ENCODE measurements at regions not wholly inside any gene's neighbourhood (a gene's known extent, or its start where the extent isn't known, plus 50 kb on each side); places are given as distances from the start of the nearest gene placed in this dataset.

- no peak for DNase-seq (ENCODE audit: low spot score)
These were observed 347.1 kb downstream of the TNS1 start for GRCh38 chr2:217655651-217656050.

DNA sequence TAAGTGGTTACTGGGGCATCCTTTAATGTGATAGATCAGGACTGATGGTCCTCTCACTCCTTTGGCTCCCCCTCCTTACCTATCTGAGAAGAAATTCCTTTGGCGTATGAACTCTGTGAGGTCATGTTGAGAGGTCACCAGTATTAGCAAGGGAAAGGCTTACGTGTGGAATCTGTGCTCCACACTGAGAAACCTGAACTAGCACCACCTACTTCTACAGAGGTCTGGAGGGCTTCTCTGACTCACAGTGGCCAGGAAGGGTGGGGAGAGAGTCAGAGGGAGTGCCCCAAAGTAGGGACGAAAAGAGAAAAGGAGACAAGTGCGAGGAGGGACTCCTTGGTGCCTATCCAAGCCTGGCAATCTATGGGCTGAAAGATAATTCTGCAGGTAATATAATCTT is 348.6 kb downstream of the TNS1 start:
- DNase-seq (ENCODE audit: low spot score): no peak

- peak; percentile 98 for DNase-seq (ENCODE audit: low spot score)
These were observed 349.8 kb downstream of the TNS1 start for GRCh38 chr2:217652761-217653639.

- DNase-seq (ENCODE audit: low spot score): peak; percentile 73
These were observed 352.0 kb downstream of the TNS1 start for GRCh38 chr2:217650716-217651360.

DNA sequence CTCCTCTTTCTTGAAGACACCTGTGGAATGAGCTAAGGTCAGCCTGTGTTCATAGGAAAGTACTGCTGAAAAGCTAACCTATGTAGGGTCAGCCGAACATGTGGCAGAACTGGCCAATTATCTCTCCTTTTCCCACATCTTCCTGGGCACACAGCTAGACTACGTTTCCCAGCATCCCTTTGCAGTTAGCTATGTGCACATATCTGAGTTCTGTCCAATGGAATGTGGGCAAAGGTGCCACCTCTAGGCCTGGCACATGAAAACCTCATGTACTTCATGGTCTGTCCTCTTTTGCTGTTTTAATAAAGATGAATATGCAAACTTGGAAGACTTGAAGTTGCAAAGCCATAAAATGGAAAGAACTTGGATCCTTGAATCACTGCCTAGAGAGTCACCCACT is 352.6 kb downstream of the TNS1 start:
- DNase-seq (ENCODE audit: low spot score): peak; percentile 23

DNA sequence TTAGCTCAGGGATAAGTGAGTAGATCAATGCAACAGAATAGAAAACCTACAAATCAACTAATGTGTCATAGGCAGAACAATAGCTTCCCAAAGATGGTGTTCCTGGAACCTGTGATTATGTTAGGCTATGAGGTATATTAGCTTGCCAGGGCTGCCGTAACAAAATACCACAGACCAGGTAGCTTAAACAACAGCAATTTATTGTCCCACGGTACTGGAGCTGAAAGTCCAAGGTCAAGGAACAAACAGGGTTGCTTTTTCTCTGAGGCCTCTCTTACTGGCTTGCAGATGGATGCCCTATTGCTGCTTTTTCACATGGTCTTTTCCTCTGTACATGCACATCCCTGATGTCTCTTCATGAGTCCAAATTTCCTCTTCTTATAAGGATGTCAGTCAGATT is 354.9 kb downstream of the TNS1 start:
- DNase-seq (ENCODE audit: low spot score): no peak

GRCh38 chr2:217647226-217647625 is 355.6 kb downstream of the TNS1 start:
- no peak for DNase-seq (ENCODE audit: low spot score)

DNA sequence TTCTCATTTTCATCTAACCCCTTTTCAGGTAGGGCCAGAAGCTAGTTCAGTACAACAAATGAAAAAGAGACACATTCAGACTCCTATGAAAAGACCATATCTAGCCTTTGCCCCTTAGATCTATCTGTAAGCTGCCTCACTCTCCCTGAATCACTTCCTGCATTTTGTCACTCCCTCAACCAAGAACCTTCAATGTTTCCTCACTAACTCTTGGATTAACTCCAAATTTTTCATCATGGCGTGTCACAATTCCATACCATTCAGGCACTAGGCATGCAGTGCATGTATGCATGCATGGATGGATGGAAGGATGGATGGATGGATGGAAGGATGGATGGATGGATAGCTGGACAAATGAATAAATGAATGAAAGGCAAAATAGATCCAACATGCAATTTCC is 356.9 kb downstream of the TNS1 start:
- DNase-seq (ENCODE audit: low spot score): no peak

- DNase-seq (ENCODE audit: low spot score): no peak
These were observed 358.9 kb downstream of the TNS1 start for GRCh38 chr2:217643789-217644301.

GRCh38 chr2:217642944-217643343 is 359.9 kb downstream of the TNS1 start:
- DNase-seq (ENCODE audit: low spot score): no peak

- no peak for DNase-seq (ENCODE audit: low spot score)
These were observed 360.8 kb downstream of the TNS1 start for GRCh38 chr2:217641960-217642359.

DNA sequence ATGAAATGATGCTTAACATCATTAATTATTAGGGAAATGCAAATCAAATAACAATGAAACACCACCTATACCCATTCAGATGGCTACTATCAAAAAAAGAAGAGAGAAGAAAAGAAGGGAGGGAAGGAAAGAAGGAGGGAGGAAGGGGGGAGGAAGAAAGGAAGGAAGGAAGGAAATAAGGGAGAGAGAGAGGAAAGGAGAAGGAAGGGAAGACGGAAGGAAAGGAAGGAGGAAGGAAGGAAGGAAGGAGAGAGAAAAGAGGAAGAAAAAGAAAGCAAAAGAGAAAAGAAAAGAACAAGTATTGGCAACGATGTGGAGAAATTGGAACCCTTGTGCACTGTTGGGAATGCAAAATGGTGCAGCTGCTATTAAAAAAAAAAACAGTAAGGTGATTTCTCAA is 363.3 kb downstream of the TNS1 start:
- DNase-seq (ENCODE audit: low spot score): no peak

DNA sequence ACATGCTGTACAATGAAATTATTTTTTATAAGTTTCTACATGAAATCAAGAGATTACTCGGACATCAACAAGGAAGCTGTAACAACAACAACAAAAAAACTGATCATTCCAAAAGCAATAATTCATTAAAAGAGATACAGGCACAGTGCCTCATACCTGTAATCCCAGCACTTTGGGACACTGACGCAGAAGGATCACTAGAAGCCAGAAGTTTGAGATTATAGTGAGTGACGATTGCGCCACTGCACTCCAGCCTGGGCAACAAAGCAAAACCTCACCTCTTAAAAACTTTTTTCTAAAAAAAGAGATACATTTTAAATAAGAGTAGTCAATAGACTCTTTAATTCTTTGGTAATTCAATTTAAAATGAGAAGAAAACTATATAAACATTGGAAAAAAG is 364.3 kb downstream of the TNS1 start:
- DNase-seq (ENCODE audit: low spot score): no peak

DNA sequence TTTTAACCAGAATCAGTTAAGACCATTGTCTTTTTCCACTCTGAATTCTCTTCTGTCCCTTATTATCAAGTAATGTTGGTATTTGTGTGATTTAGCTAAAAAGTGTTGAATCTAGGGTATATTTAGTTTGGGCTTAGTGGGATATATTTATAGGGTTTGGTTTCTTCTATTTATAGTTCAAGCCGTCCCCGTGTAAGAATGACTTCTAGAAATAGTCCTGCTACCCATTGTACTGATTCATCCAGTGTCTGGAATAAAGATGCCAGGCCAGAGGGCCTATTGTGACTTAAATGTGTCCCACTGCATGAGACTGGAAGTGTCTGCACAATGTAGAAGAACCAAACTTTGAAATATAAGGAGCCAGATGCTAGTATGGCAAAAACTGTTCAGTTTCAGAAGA is 364.8 kb downstream of the TNS1 start:
- no peak for DNase-seq (ENCODE audit: low spot score)

DNA sequence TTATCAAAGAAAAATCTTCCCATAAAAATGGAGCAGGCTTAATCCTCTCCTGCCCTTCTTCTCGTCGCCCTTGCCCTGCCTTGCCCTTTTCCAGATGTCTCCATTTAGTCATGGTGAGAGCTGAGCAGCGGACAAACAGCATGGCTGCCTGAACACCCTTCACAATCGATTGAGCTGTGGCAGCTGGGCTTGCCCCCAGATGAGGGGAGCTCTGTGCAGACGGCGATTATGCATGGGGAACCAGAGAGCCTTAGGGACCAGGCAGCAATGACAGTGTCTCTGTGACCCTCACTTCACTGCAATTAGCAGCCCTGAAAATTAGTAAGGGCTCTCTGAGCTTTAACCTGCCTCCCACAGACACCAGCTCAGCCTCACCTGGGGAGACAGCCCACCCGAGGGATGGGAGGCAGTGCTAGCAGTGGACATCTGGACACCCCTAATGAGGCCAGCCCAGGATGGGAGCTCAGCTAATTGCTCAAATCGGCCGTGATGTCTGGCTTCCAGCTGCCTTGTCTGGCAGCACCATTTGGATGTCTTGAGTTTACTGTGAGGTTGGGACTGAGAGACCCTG is 365.7 kb downstream of the TNS1 start:
- DNase-seq (ENCODE audit: low spot score): no peak

GRCh38 chr2:217636578-217636977 is 366.2 kb downstream of the TNS1 start:
- DNase-seq (ENCODE audit: low spot score): no peak

GRCh38 chr2:217634871-217635270 is 367.9 kb downstream of the TNS1 start:
- no peak for DNase-seq (ENCODE audit: low spot score)

- no peak for DNase-seq (ENCODE audit: low spot score)
These were observed 370.8 kb downstream of the TNS1 start for GRCh38 chr2:217632043-217632442.

- no peak for DNase-seq (ENCODE audit: low spot score)
These were observed 371.7 kb downstream of the TNS1 start for GRCh38 chr2:217631115-217631514.

- DNase-seq (ENCODE audit: low spot score): no peak
These were observed 373.4 kb downstream of the TNS1 start for GRCh38 chr2:217629347-217629746.

DNA sequence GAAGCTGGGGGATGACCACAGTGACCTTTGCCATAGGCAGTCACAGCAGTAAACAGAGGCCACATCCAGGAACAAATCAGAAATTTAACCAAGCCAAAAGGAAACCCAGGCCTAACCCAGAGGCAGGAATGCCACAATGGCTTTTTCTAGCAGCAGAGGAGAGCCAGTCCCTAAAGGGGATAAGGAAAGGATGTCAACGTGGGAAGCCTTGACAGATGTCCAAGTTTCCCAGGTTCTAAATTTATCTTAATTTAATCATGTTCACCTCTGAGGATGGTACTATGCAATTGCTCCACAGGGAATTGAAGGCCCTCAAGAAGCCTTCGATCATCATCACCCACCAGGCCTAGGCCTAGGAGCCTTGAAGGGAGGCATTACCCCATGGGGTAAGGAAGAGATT is 374.7 kb downstream of the TNS1 start:
- no peak for DNase-seq (ENCODE audit: low spot score)

- DNase-seq (ENCODE audit: low spot score): no peak
These were observed 375.9 kb downstream of the TNS1 start for GRCh38 chr2:217626926-217627325.
